Ishikawa (cell line): ENCODE measurements at regions not wholly inside any gene's neighbourhood (a gene's known extent, or its start where the extent isn't known, plus 50 kb on each side); places are given as distances from the start of the nearest gene placed in this dataset.

Source experiments
- CEBPB ChIP-seq: IDR thresholded peaks from 2 replicates; pipeline ENCODE4 v1.6.1; 2012
- CREB1 ChIP-seq: IDR thresholded peaks from 2 replicates; pipeline ENCODE4 v1.6.1; 2012; ENCODE audit warnings: low read depth
- EGR1 ChIP-seq: IDR thresholded peaks from 2 replicates; pipeline ENCODE4 v1.6.1; 2012
- EP300 ChIP-seq: IDR thresholded peaks from 2 replicates; pipeline ENCODE4 v1.6.1; 2012; ENCODE audit warnings: borderline replicate concordance
- TAF1 ChIP-seq: IDR thresholded peaks from 2 replicates; pipeline ENCODE4 v1.6.1; 2012; ENCODE audit warnings: low read depth, mild to moderate bottlenecking
- TEAD4 ChIP-seq: IDR thresholded peaks from 2 replicates; pipeline ENCODE4 v1.6.1; 2012
- YY1 ChIP-seq: IDR thresholded peaks from 2 replicates; pipeline ENCODE4 v1.6.1; 2012; ENCODE audit warnings: low read depth
- TF ChIP-seq, protein P1 (sequence below): IDR thresholded peaks from 2 replicates; pipeline ENCODE4 v1.6.1; 2012
- TF ChIP-seq, protein P2 (sequence below): IDR thresholded peaks from 2 replicates; pipeline ENCODE4 v1.6.1; 2012; ENCODE audit warnings: low read depth, mild to moderate bottlenecking

- TF ChIP-seq EP300 (no peak), TEAD4 (no peak), YY1 (no peak), CEBPB (no peak), TAF1 (no peak), EGR1 (no peak), CREB1 (no peak)
- TF ChIP-seq, protein P1, sequence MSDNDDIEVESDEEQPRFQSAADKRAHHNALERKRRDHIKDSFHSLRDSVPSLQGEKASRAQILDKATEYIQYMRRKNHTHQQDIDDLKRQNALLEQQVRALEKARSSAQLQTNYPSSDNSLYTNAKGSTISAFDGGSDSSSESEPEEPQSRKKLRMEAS: no peak
- TF ChIP-seq, protein P2, sequence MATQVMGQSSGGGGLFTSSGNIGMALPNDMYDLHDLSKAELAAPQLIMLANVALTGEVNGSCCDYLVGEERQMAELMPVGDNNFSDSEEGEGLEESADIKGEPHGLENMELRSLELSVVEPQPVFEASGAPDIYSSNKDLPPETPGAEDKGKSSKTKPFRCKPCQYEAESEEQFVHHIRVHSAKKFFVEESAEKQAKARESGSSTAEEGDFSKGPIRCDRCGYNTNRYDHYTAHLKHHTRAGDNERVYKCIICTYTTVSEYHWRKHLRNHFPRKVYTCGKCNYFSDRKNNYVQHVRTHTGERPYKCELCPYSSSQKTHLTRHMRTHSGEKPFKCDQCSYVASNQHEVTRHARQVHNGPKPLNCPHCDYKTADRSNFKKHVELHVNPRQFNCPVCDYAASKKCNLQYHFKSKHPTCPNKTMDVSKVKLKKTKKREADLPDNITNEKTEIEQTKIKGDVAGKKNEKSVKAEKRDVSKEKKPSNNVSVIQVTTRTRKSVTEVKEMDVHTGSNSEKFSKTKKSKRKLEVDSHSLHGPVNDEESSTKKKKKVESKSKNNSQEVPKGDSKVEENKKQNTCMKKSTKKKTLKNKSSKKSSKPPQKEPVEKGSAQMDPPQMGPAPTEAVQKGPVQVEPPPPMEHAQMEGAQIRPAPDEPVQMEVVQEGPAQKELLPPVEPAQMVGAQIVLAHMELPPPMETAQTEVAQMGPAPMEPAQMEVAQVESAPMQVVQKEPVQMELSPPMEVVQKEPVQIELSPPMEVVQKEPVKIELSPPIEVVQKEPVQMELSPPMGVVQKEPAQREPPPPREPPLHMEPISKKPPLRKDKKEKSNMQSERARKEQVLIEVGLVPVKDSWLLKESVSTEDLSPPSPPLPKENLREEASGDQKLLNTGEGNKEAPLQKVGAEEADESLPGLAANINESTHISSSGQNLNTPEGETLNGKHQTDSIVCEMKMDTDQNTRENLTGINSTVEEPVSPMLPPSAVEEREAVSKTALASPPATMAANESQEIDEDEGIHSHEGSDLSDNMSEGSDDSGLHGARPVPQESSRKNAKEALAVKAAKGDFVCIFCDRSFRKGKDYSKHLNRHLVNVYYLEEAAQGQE: no peak
Measured at GRCh38 chr3:95277613-95278012, 1214.8 kb downstream of the NSUN3 start.
